ENCODE measurements at regions not wholly inside any gene's neighbourhood (a gene's known extent, or its start where the extent isn't known, plus 50 kb on each side); places are given as distances from the start of the nearest gene placed in this dataset.
"Not testable (repeated sequence)": the region's sequence is repeated elsewhere in the genome, so short reads cannot be mapped to it uniquely, and the experiment has no call there.

- ChIA-PET POLR2A (no interaction called here), CTCF (interaction anchor here (0.5 to 3.0 kb wide), 23 partner anchors 12 to 312 kb away, joined by 3 to 27 read pairs (median 4); no protein-coding TSS in a partner anchor)
- Mint-ChIP-seq H3K9me3 (ENCODE audit: insufficient read depth) (no peaks in the 10 kb centered on the region), H3K4me1 (ENCODE audit: low read depth) (peaks cover 10% of the 10 kb centered on the region), H3K27ac (no peak overlapping the region), H3K4me3 (peak overlapping the region; percentile 63), H3K27me3 (ENCODE audit: low read depth) (peaks cover 8% of the 10 kb centered on the region), H3K36me3 (ENCODE audit: low read depth) (no peaks in the 10 kb centered on the region)
- no peak for ATAC-seq
- no peak for DNase-seq
Measured at GRCh38 chr6:13874191-13874549, 50.6 kb upstream of the RNF182 start.

- ChIA-PET POLR2A (no interaction called here), CTCF (interaction anchor here (0.7 to 3.0 kb wide), 22 partner anchors 11 to 279 kb away, joined by 3 to 27 read pairs (median 4); partner anchors contain the start of gene MCUR1)
- H3K27ac Mint-ChIP-seq = peak overlapping the region; percentile 10
Measured at GRCh38 chr6:13873288-13874190, 51.2 kb upstream of the RNF182 start.

GRCh38 chr6:13872681-13873080 is 52.1 kb upstream of the RNF182 start:
- ChIA-PET CTCF (interaction anchor here (1.7 to 3.0 kb wide), 4 partner anchors 61 to 194 kb away, joined by 5 to 27 read pairs (median 12); no protein-coding TSS in a partner anchor), POLR2A (no interaction called here)
- peaks cover 11% of the 10 kb centered on the region for H3K27me3 Mint-ChIP-seq (ENCODE audit: low read depth)
- no peaks in the 10 kb centered on the region for H3K36me3 Mint-ChIP-seq (ENCODE audit: low read depth)
- ATAC-seq (no peak), DNase-seq (no peak)
- H3K27ac Mint-ChIP-seq = no peak overlapping the region
- H3K4me3 Mint-ChIP-seq = no peak overlapping the region
- H3K9me3 Mint-ChIP-seq (ENCODE audit: insufficient read depth) = no peaks in the 10 kb centered on the region
- peaks cover 10% of the 10 kb centered on the region for H3K4me1 Mint-ChIP-seq (ENCODE audit: low read depth)

More at GRCh38 chr6:13873288-13874190, 51.2 kb upstream of the RNF182 start:
- peaks cover 10% of the 10 kb centered on the region for H3K4me1 Mint-ChIP-seq (ENCODE audit: low read depth)
- peak overlapping the region; percentile 63 for H3K4me3 Mint-ChIP-seq
- H3K36me3 Mint-ChIP-seq (ENCODE audit: low read depth) = no peaks in the 10 kb centered on the region
- peak; percentile 79 for DNase-seq
- ATAC-seq = peak; percentile 98
- H3K27me3 Mint-ChIP-seq (ENCODE audit: low read depth) = peaks cover 8% of the 10 kb centered on the region
- no peaks in the 10 kb centered on the region for H3K9me3 Mint-ChIP-seq (ENCODE audit: insufficient read depth)

DNA sequence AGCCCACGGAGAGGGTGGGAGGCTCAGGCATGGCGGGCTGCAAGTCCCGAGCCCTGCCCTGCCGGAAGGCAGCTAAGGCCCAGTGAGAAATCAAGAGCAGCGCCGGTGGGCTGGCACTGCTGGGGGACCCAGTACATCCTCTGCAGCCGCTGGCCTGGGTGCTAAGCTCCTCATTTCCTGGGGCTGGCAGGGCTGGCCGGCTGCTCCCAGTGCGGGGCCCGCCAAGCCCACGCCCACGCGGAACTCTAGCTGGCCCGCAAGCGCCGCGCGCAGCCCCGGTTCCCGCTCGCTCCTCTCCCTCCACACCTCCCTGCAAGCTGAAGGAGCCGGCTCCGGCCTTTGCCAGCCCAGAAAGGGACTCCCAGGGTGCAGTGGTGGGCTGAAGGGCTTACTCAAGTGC is 52.7 kb upstream of the RNF182 start:
- Mint-ChIP-seq H3K4me1 (ENCODE audit: low read depth) (peaks cover 10% of the 10 kb centered on the region), H3K27me3 (ENCODE audit: low read depth) (peaks cover 14% of the 10 kb centered on the region)
- H3K36me3 Mint-ChIP-seq (ENCODE audit: low read depth); H3K27ac Mint-ChIP-seq; H3K4me3 Mint-ChIP-seq; H3K9me3 Mint-ChIP-seq (ENCODE audit: insufficient read depth); ATAC-seq; POLR2A ChIA-PET; DNase-seq: not testable (repeated sequence)
- CTCF ChIA-PET = interaction anchor here (2.5 kb wide), 1 partner anchor 195 kb away, joined by 6 read pairs; no protein-coding TSS in a partner anchor

- Mint-ChIP-seq H3K27ac (no peak overlapping the region), H3K4me1 (ENCODE audit: low read depth) (peaks cover 10% of the 10 kb centered on the region), H3K4me3 (no peak overlapping the region), H3K9me3 (ENCODE audit: insufficient read depth) (no peaks in the 10 kb centered on the region), H3K27me3 (ENCODE audit: low read depth) (peaks cover 16% of the 10 kb centered on the region), H3K36me3 (ENCODE audit: low read depth) (no peaks in the 10 kb centered on the region)
- ChIA-PET CTCF (interaction anchor here (0.9 to 2.5 kb wide), 3 partner anchors 59 to 255 kb away, joined by 4 to 6 read pairs (median 5); partner anchors contain the start of gene NOL7), POLR2A (no interaction called here)
- no peak for DNase-seq
- no peak for ATAC-seq
Measured at GRCh38 chr6:13870214-13870830, 54.4 kb upstream of the RNF182 start.

DNA sequence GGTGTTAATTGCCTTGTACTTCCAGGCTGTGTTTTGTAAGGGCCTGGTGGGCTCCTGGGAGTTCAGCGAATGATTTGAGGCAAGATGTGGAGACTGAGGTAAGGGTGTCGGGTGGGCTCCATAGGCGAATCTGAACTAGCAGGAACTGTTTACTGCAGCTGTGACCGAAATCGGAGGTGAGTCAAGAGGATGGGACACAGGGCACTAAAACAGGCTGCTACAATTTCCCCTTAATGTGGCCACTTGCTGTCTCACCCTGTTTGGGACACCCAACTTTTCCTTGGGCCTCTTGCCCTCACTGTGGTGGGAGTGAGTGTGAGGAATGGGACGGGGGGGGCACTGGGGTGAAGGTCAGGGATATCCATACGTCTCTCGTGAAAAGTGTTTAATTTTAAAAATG is 53.9 kb upstream of the MCUR1 start:
- H3K4me3 Mint-ChIP-seq = no peak overlapping the region
- peaks cover 4% of the 10 kb centered on the region for H3K4me1 Mint-ChIP-seq (ENCODE audit: low read depth)
- POLR2A ChIA-PET = interaction anchor here (0.6 kb wide), 1 partner anchor 82 kb away, joined by 3 read pairs; no protein-coding TSS in a partner anchor
- no peaks in the 10 kb centered on the region for H3K9me3 Mint-ChIP-seq (ENCODE audit: insufficient read depth)
- CTCF ChIA-PET = no interaction called here
- DNase-seq = no peak
- no peak for ATAC-seq
- no peaks in the 10 kb centered on the region for H3K36me3 Mint-ChIP-seq (ENCODE audit: low read depth)
- H3K27me3 Mint-ChIP-seq (ENCODE audit: low read depth) = peaks cover 27% of the 10 kb centered on the region
- no peak overlapping the region for H3K27ac Mint-ChIP-seq

GRCh38 chr6:13866301-13866700 is 51.9 kb upstream of the MCUR1 start:
- CTCF ChIA-PET = no interaction called here
- Mint-ChIP-seq H3K9me3 (ENCODE audit: insufficient read depth) (peaks cover 1% of the 10 kb centered on the region), H3K36me3 (ENCODE audit: low read depth) (no peaks in the 10 kb centered on the region), H3K27ac (no peak overlapping the region), H3K4me1 (ENCODE audit: low read depth) (no peaks in the 10 kb centered on the region), H3K4me3 (no peak overlapping the region), H3K27me3 (ENCODE audit: low read depth) (peaks cover 24% of the 10 kb centered on the region)
- POLR2A ChIA-PET = no interaction called here
- DNase-seq (no peak), ATAC-seq (no peak)

GRCh38 chr6:13865141-13865540 is 50.8 kb upstream of the MCUR1 start:
- no peaks in the 10 kb centered on the region for H3K36me3 Mint-ChIP-seq (ENCODE audit: low read depth)
- no peak overlapping the region for H3K4me3 Mint-ChIP-seq
- peaks cover 9% of the 10 kb centered on the region for H3K9me3 Mint-ChIP-seq (ENCODE audit: insufficient read depth)
- ATAC-seq = no peak
- H3K27me3 Mint-ChIP-seq (ENCODE audit: low read depth) = peaks cover 34% of the 10 kb centered on the region
- DNase-seq = no peak
- no peak overlapping the region for H3K27ac Mint-ChIP-seq
- no peaks in the 10 kb centered on the region for H3K4me1 Mint-ChIP-seq (ENCODE audit: low read depth)
- POLR2A ChIA-PET = no interaction called here
- CTCF ChIA-PET = no interaction called here

DNA sequence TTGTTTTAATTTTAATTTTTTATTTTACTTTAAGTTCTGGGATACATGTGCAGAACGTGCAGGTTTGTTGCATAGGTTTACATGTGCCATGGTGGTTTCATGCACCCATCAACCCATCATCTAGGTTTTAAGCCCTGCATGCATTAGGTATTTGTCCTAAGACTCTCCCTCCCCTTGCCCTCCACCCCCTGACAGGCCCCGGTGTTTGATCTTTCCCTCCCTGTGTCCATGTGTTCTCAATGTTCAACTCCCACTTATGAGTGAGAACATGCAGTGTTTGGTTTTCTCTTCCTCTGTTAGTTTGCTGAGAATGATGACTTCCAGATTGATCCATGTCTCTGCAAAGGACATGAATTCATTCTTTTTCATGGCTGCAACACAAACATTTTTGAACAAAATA is 50.3 kb upstream of the MCUR1 start:
- H3K9me3 Mint-ChIP-seq (ENCODE audit: insufficient read depth); H3K4me1 Mint-ChIP-seq (ENCODE audit: low read depth); CTCF ChIA-PET; H3K27ac Mint-ChIP-seq; H3K4me3 Mint-ChIP-seq; H3K36me3 Mint-ChIP-seq (ENCODE audit: low read depth); POLR2A ChIA-PET; ATAC-seq: not testable (repeated sequence)
- peaks cover 34% of the 10 kb centered on the region for H3K27me3 Mint-ChIP-seq (ENCODE audit: low read depth)
- peak; percentile 5 for DNase-seq

Measured in activated CD8-positive, alpha-beta T cell treated with anti-CD3 and anti-CD28 coated beads, Interleukin-2, amount 10 ng/mL, durations not matched to agents 7 days and 5 days (primary cell).